Osteocyte (in vitro differentiated cells): ENCODE measurements at regions not wholly inside any gene's neighbourhood (a gene's known extent, or its start where the extent isn't known, plus 50 kb on each side); places are given as distances from the start of the nearest gene placed in this dataset.

Experiments
- DNase-seq: peaks from one replicate; pipeline ENCODE4 v3.0.0; 2021; ENCODE audit warnings: mixed read lengths; ENCODE audit not compliant: unreplicated experiment; ENCODE audit errors: extremely low spot score
- H3K27ac Mint-ChIP-seq: one replicate; pipeline ENCODE4 v1.8.0; 2021; ENCODE audit warnings: mild to moderate bottlenecking, mixed read lengths; ENCODE audit not compliant: unreplicated experiment
- H3K27me3 Mint-ChIP-seq: one replicate; pipeline ENCODE4 v1.8.0; 2021; ENCODE audit warnings: mixed read lengths; ENCODE audit not compliant: unreplicated experiment
- H3K36me3 Mint-ChIP-seq: one replicate; pipeline ENCODE4 v1.8.0; 2021; ENCODE audit warnings: mixed read lengths; ENCODE audit not compliant: unreplicated experiment
- H3K4me1 Mint-ChIP-seq: one replicate; pipeline ENCODE4 v1.8.0; 2021; ENCODE audit warnings: mixed read lengths; ENCODE audit not compliant: unreplicated experiment
- H3K4me3 Mint-ChIP-seq: one replicate; pipeline ENCODE4 v1.8.0; 2021; ENCODE audit warnings: mild to moderate bottlenecking, moderate library complexity, mixed read lengths; ENCODE audit not compliant: unreplicated experiment
- H3K9me3 Mint-ChIP-seq: one replicate; pipeline ENCODE4 v1.8.0; 2021; ENCODE audit warnings: mixed read lengths; ENCODE audit not compliant: unreplicated experiment
- CTCF ChIP-seq: fragments of 200-600 bp; sonication (generic); IDR thresholded peaks from 2 replicates; pipeline ENCODE4 v1.5.0; 2021; ENCODE audit warnings: antibody characterized with exemption, mild to moderate bottlenecking, moderate library complexity

GRCh38 chr20:11429889-11430519 is 487.7 kb upstream of the BTBD3 start:
- H3K4me1 Mint-ChIP-seq: peaks cover 14% of the 10 kb centered on the region
- no peaks in the 10 kb centered on the region for H3K36me3 Mint-ChIP-seq
- no peak overlapping the region for H3K4me3 Mint-ChIP-seq

GRCh38 chr20:11430652-11431051 is 487.0 kb upstream of the BTBD3 start:
- Mint-ChIP-seq H3K27me3 (no peaks in the 10 kb centered on the region), H3K4me3 (no peak overlapping the region)

More at GRCh38 chr20:11429889-11430519, 487.7 kb upstream of the BTBD3 start:
- Mint-ChIP-seq H3K27ac (no peak overlapping the region), H3K27me3 (no peaks in the 10 kb centered on the region), H3K9me3 (no peaks in the 10 kb centered on the region)
- no peak for TF ChIP-seq CTCF
- DNase-seq: no peak

GRCh38 chr20:11431621-11432020 is 486.1 kb upstream of the BTBD3 start:
- DNase-seq: no peak
- Mint-ChIP-seq H3K4me3 (no peak overlapping the region), H3K27ac (no peak overlapping the region), H3K36me3 (no peaks in the 10 kb centered on the region), H3K27me3 (no peaks in the 10 kb centered on the region), H3K9me3 (peaks cover 4% of the 10 kb centered on the region), H3K4me1 (peaks cover 12% of the 10 kb centered on the region)
- no peak for TF ChIP-seq CTCF

More at GRCh38 chr20:11430652-11431051, 487.0 kb upstream of the BTBD3 start:
- no peak for DNase-seq
- no peaks in the 10 kb centered on the region for H3K9me3 Mint-ChIP-seq
- H3K36me3 Mint-ChIP-seq: no peaks in the 10 kb centered on the region
- peaks cover 14% of the 10 kb centered on the region for H3K4me1 Mint-ChIP-seq
- no peak overlapping the region for H3K27ac Mint-ChIP-seq
- no peak for TF ChIP-seq CTCF

GRCh38 chr20:11432407-11432806 is 485.3 kb upstream of the BTBD3 start:
- TF ChIP-seq CTCF: no peak
- H3K27ac Mint-ChIP-seq: no peak overlapping the region
- H3K4me1 Mint-ChIP-seq: peaks cover 4% of the 10 kb centered on the region
- H3K27me3 Mint-ChIP-seq: no peaks in the 10 kb centered on the region
- H3K4me3 Mint-ChIP-seq: no peak overlapping the region
- peaks cover 4% of the 10 kb centered on the region for H3K9me3 Mint-ChIP-seq
- no peaks in the 10 kb centered on the region for H3K36me3 Mint-ChIP-seq
- DNase-seq: no peak

GRCh38 chr20:11436113-11436905 is 481.4 kb upstream of the BTBD3 start:
- no peaks in the 10 kb centered on the region for H3K27me3 Mint-ChIP-seq
- H3K4me3 Mint-ChIP-seq: no peak overlapping the region
- no peaks in the 10 kb centered on the region for H3K4me1 Mint-ChIP-seq
- TF ChIP-seq CTCF: no peak
- no peaks in the 10 kb centered on the region for H3K36me3 Mint-ChIP-seq
- H3K27ac Mint-ChIP-seq: no peak overlapping the region
- no peak for DNase-seq
- peaks cover 4% of the 10 kb centered on the region for H3K9me3 Mint-ChIP-seq
